H9 (cell line): ENCODE measurements at regions not wholly inside any gene's neighbourhood (a gene's known extent, or its start where the extent isn't known, plus 50 kb on each side); places are given as distances from the start of the nearest gene placed in this dataset.

Experiments used
- DNase-seq: peaks from one replicate; pipeline ENCODE4 v3.0.0-alpha.2; 2017
- H2AFZ ChIP-seq: one replicate; pipeline ENCODE4 v1.6.1; 2013; ENCODE audit warnings: mild to moderate bottlenecking, low read length, control low read depth, moderate library complexity
- H2AK5ac ChIP-seq: 2 replicates; pipeline ENCODE4 v1.6.1; 2013; ENCODE audit warnings: low read length, control low read depth, mixed read lengths; ENCODE audit not compliant: insufficient read length
- H2BK120ac ChIP-seq: one replicate; pipeline ENCODE4 v1.6.1; 2013; ENCODE audit warnings: low read depth, mild to moderate bottlenecking, low read length, control low read depth, inconsistent platforms; ENCODE audit not compliant: poor library complexity, severe bottlenecking
- H2BK12ac ChIP-seq: 2 replicates; pipeline ENCODE4 v1.6.1; 2013; ENCODE audit warnings: low read length, control low read depth, mixed read lengths, low read depth; ENCODE audit not compliant: insufficient read length
- H2BK15ac ChIP-seq: 2 replicates; pipeline ENCODE4 v1.6.1; 2013; ENCODE audit warnings: low read depth, low read length, control low read depth
- H2BK20ac ChIP-seq: one replicate; pipeline ENCODE4 v1.6.1; 2013; ENCODE audit warnings: low read depth, mild to moderate bottlenecking, low read length, control low read depth, inconsistent platforms; ENCODE audit not compliant: poor library complexity, severe bottlenecking
- H2BK5ac ChIP-seq: 2 replicates; pipeline ENCODE4 v1.6.1; 2013; ENCODE audit warnings: low read length, control low read depth, mixed read lengths; ENCODE audit not compliant: insufficient read length
- H3K14ac ChIP-seq: 2 replicates; pipeline ENCODE4 v1.6.1; 2013; ENCODE audit warnings: low read length, control low read depth; ENCODE audit not compliant: insufficient read depth
- H3K18ac ChIP-seq: 2 replicates; pipeline ENCODE4 v1.6.1; 2013; ENCODE audit warnings: low read depth, mild to moderate bottlenecking, mixed read lengths, low read length, control low read depth; ENCODE audit not compliant: insufficient read length
- H3K23ac ChIP-seq: 2 replicates; pipeline ENCODE4 v1.6.1; 2013; ENCODE audit warnings: low read length, control low read depth, mixed read lengths, low read depth; ENCODE audit not compliant: insufficient read length
- H3K23me2 ChIP-seq: 2 replicates; pipeline ENCODE4 v1.6.1; 2013; ENCODE audit warnings: low read depth, mild to moderate bottlenecking, mixed read lengths, low read length, control low read depth; ENCODE audit not compliant: insufficient read length, poor library complexity, severe bottlenecking
- H3K27ac ChIP-seq: 2 replicates; pipeline ENCODE4 v1.5.1; 2013; ENCODE audit warnings: low read length, control low read depth, mixed read lengths, low read depth; ENCODE audit not compliant: insufficient read length
- H3K27me3 ChIP-seq: 2 replicates; pipeline ENCODE4 v1.6.1; 2013; ENCODE audit warnings: low read length, control low read depth, inconsistent platforms; ENCODE audit not compliant: insufficient read depth
- H3K4ac ChIP-seq: 2 replicates; pipeline ENCODE4 v1.6.1; 2013; ENCODE audit warnings: low read depth, mild to moderate bottlenecking, control low read depth, inconsistent platforms, low read length, moderate library complexity
- H3K4me1 ChIP-seq: 2 replicates; pipeline ENCODE4 v1.6.1; 2013; ENCODE audit warnings: low read length, control low read depth, inconsistent platforms; ENCODE audit not compliant: insufficient read depth
- H3K4me2 ChIP-seq: 2 replicates; pipeline ENCODE4 v1.6.1; 2013; ENCODE audit warnings: low read length, control low read depth, mixed read lengths; ENCODE audit not compliant: insufficient read length, insufficient read depth
- H3K56ac ChIP-seq: 2 replicates; pipeline ENCODE4 v1.6.1; 2013; ENCODE audit warnings: low read depth, mild to moderate bottlenecking, mixed read lengths, low read length, control low read depth; ENCODE audit not compliant: insufficient read length
- H3K79me1 ChIP-seq: 2 replicates; pipeline ENCODE4 v1.6.1; 2013; ENCODE audit warnings: low read depth, mild to moderate bottlenecking, moderate library complexity, low read length, control low read depth, inconsistent platforms; ENCODE audit not compliant: insufficient read depth, poor library complexity, severe bottlenecking
- H3K79me2 ChIP-seq: 2 replicates; pipeline ENCODE4 v1.6.1; 2013; ENCODE audit warnings: low read length, control low read depth, inconsistent platforms; ENCODE audit not compliant: insufficient read depth
- H3K9ac ChIP-seq: 2 replicates; pipeline ENCODE4 v1.6.1; 2013; ENCODE audit warnings: low read length, control low read depth, mixed read lengths; ENCODE audit not compliant: insufficient read length; ENCODE audit errors: extremely low read depth
- H3K9me3 ChIP-seq: one replicate; pipeline ENCODE4 v1.6.1; 2013; ENCODE audit warnings: low read depth, low read length, inconsistent platforms; ENCODE audit not compliant: control insufficient read depth
- H3T11ph ChIP-seq: one replicate; pipeline ENCODE4 v1.6.1; 2013; ENCODE audit warnings: mild to moderate bottlenecking, low read length, control low read depth, inconsistent platforms
- H4K20me1 ChIP-seq: one replicate; pipeline ENCODE4 v1.6.1; 2013; ENCODE audit not compliant: control insufficient read depth, insufficient read length, insufficient read depth
- H4K5ac ChIP-seq: 2 replicates; pipeline ENCODE4 v1.6.1; 2013; ENCODE audit warnings: low read depth, mild to moderate bottlenecking, mixed read lengths, low read length, control low read depth; ENCODE audit not compliant: insufficient read length
- H4K8ac ChIP-seq: replicated peaks from 2 replicates; pipeline ENCODE4 v1.6.1; 2013; ENCODE audit warnings: low read length, control low read depth, mixed read lengths, low read depth; ENCODE audit not compliant: insufficient read length
- H4K91ac ChIP-seq: 2 replicates; pipeline ENCODE4 v1.6.1; 2013; ENCODE audit warnings: low read depth, mild to moderate bottlenecking, moderate library complexity, mixed read lengths, low read length, control low read depth; ENCODE audit not compliant: insufficient read length
- H3K27ac Mint-ChIP-seq, 3 experiments: 2 replicates in 2 of 3; 3 replicates in 1 of 3; pipeline ENCODE4 v1.8.0; 2020 to 2021; ENCODE audit warnings: mixed read lengths in 3 of 3, mild to moderate bottlenecking in 1 of 3, moderate library complexity in 1 of 3
- H3K27me3 Mint-ChIP-seq: 2 replicates; pipeline ENCODE4 v1.8.0; 2021; ENCODE audit warnings: low read depth, mild to moderate bottlenecking, moderate library complexity, mixed read lengths
- H3K36me3 Mint-ChIP-seq, 3 experiments: 2 replicates in 2 of 3; 3 replicates in 1 of 3; pipeline ENCODE4 v1.8.0; 2020 to 2021; ENCODE audit warnings: low read depth in 3 of 3, mixed read lengths in 3 of 3; ENCODE audit not compliant: insufficient read depth in 1 of 3
- H3K4me1 Mint-ChIP-seq, 2 experiments: 2 replicates each; pipeline ENCODE4 v1.8.0; 2020; ENCODE audit warnings: mixed read lengths in 2 of 2
- H3K4me3 Mint-ChIP-seq, 2 experiments: 2 replicates in 1 of 2; 3 replicates in 1 of 2; pipeline ENCODE4 v1.8.0; 2020 to 2021; ENCODE audit warnings: mild to moderate bottlenecking in 2 of 2, mixed read lengths in 2 of 2, moderate library complexity in 1 of 2
- H3K9me3 Mint-ChIP-seq, 2 experiments: 2 replicates in 1 of 2; 3 replicates in 1 of 2; pipeline ENCODE4 v1.8.0; 2020; ENCODE audit warnings: mild to moderate bottlenecking in 2 of 2, mixed read lengths in 2 of 2, moderate library complexity in 1 of 2
- WGBS: extraction: QIAGEN DNeasy Blood & Tissue Kit; methylation state at CpG from one replicate; pipeline ENCODE4 v1.1.7; 2013; ENCODE audit warnings: missing lambda C conversion rate, low lambda C conversion rate, mixed read lengths; ENCODE audit not compliant: insufficient read length; ENCODE audit errors: extremely low coverage; 5-methylcytosine and 5-hydroxymethylcytosine counted together
- TF ChIP-seq, protein P1 (sequence below): fragments of 200-600 bp; sonication (generic); conservative IDR thresholded peaks from 3 replicates; pipeline ENCODE4 v1.8.0; 2021; ENCODE audit warnings: antibody characterized with exemption, mild to moderate bottlenecking

DNA sequence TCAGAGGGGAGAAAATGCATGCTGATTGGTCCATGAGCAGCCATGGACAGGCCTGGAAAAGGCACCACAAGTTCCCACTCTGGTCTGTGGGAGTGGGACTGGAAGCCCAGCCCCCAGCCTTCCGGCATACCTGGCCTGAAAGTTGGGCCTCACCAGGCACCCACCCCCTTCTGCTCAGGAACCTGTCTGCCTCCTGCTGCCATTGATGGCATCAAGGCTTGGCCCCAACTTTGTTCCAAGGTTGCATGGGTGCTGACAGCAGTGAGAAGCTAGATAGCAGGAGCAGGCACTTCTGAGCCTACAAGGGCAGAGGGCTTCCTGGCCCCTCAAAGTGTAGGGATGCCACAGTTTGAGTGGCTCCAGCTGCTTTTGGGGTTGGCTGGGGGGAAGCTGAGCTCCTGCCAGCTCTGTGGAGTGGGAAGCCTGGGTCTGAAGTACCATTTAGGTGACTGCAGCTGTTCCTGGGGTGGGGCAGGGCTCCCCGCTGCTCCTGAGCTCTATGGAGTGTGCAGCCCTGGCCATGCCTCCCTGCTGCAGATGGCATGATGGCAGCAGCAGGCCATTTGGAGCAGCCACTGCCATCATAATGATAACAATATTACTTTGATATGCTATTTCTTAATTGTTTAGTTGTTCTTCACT, 1054.1 kb upstream of the GBE1 start:
- WGBS, result no CpG with 5 or more reads among the region's 2 CpGs
- Histone ChIP-seq H3K79me2 (no peaks in the 10 kb centered on the region), H4K91ac (no peak overlapping the region), H3K9ac (no peak overlapping the region), H3K9me3 (peaks cover 6% of the 10 kb centered on the region), H3K56ac (no peak overlapping the region), H2BK120ac (no peak overlapping the region), H4K20me1 (no peaks in the 10 kb centered on the region), H4K5ac (no peak overlapping the region), H2BK5ac (no peak overlapping the region), H2AFZ (no peak overlapping the region), H3K23ac (no peak overlapping the region), H3K18ac (no peak overlapping the region), H4K8ac (no peak overlapping the region), H3K14ac (no peak overlapping the region), H3K23me2 (no peaks in the 10 kb centered on the region), H3K4me2 (no peak overlapping the region), H3K79me1 (no peaks in the 10 kb centered on the region), H2BK12ac (no peak overlapping the region), H3K27ac (no peak overlapping the region), H3K4ac (no peak overlapping the region), H3K27me3 (no peaks in the 10 kb centered on the region), H3K4me1 (no peaks in the 10 kb centered on the region), H2AK5ac (no peak overlapping the region), H3T11ph (no peak overlapping the region), H2BK20ac (no peak overlapping the region), H2BK15ac (no peak overlapping the region)
- Mint-ChIP-seq H3K9me3 (peaks cover 9 to 11% of the 10 kb centered on the region in 2 experiments; a peak in 4 of 5 replicates), H3K27me3 (no peaks in the 10 kb centered on the region), H3K4me1 (no peaks in the 10 kb centered on the region; a peak in 1 of 4 replicates), H3K27ac (no peak overlapping the region), H3K36me3 (peaks cover 3 to 20% (median 3%) of the 10 kb centered on the region in 3 experiments; a peak in 6 of 7 replicates), H3K4me3 (no peak overlapping the region)
- TF ChIP-seq, protein P1, sequence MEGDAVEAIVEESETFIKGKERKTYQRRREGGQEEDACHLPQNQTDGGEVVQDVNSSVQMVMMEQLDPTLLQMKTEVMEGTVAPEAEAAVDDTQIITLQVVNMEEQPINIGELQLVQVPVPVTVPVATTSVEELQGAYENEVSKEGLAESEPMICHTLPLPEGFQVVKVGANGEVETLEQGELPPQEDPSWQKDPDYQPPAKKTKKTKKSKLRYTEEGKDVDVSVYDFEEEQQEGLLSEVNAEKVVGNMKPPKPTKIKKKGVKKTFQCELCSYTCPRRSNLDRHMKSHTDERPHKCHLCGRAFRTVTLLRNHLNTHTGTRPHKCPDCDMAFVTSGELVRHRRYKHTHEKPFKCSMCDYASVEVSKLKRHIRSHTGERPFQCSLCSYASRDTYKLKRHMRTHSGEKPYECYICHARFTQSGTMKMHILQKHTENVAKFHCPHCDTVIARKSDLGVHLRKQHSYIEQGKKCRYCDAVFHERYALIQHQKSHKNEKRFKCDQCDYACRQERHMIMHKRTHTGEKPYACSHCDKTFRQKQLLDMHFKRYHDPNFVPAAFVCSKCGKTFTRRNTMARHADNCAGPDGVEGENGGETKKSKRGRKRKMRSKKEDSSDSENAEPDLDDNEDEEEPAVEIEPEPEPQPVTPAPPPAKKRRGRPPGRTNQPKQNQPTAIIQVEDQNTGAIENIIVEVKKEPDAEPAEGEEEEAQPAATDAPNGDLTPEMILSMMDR, result no peak
- DNase-seq, result no peak
